MM.1S (cell line): ENCODE measurements at regions not wholly inside any gene's neighbourhood (a gene's known extent, or its start where the extent isn't known, plus 50 kb on each side); places are given as distances from the start of the nearest gene placed in this dataset.

Experiments used
- DNase-seq: peaks from one replicate; pipeline ENCODE4 v3.0.0-alpha.2; 2015
- H2AFZ ChIP-seq: fragments of 300-600 bp; sonication (generic); 2 replicates; pipeline ENCODE4 v1.6.0; 2016; ENCODE audit warnings: antibody characterized with exemption, low read length
- H3F3A ChIP-seq: fragments of 300-600 bp; sonication (generic); 2 replicates; pipeline ENCODE4 v1.6.1; 2016; ENCODE audit warnings: mild to moderate bottlenecking, antibody characterized with exemption, low read length, moderate library complexity, mixed read lengths; ENCODE audit not compliant: insufficient read depth
- H3K27ac ChIP-seq: fragments of 300-600 bp; sonication (generic); 2 replicates; pipeline ENCODE4 v1.5.1; 2016; ENCODE audit warnings: mild to moderate bottlenecking, low read length
- H3K27me3 ChIP-seq: fragments of 300-600 bp; sonication (generic); replicated peaks from 2 replicates; pipeline ENCODE4 v1.6.0; 2016; ENCODE audit warnings: low read length; ENCODE audit not compliant: insufficient read depth
- H3K36me3 ChIP-seq: fragments of 300-600 bp; sonication (generic); replicated peaks from 2 replicates; pipeline ENCODE4 v1.6.1; 2016; ENCODE audit warnings: mild to moderate bottlenecking, low read length, mixed read lengths; ENCODE audit not compliant: insufficient read depth
- H3K4me1 ChIP-seq: fragments of 300-600 bp; sonication (generic); 2 replicates; pipeline ENCODE4 v1.6.1; 2016; ENCODE audit warnings: low read length, mixed read lengths
- H3K4me2 ChIP-seq: fragments of 300-600 bp; sonication (generic); 2 replicates; pipeline ENCODE4 v1.6.0; 2016; ENCODE audit warnings: low read depth, low read length
- H3K4me3 ChIP-seq: fragments of 300-600 bp; sonication (generic); 2 replicates; pipeline ENCODE4 v1.5.1; 2016; ENCODE audit warnings: low read length, mixed read lengths
- H3K79me2 ChIP-seq: fragments of 300-600 bp; sonication (generic); 2 replicates; pipeline ENCODE4 v1.6.1; 2016; ENCODE audit warnings: mixed run types, low read length, mixed read lengths
- H3K9ac ChIP-seq: fragments of 300-600 bp; sonication (generic); 2 replicates; pipeline ENCODE4 v1.6.1; 2016; ENCODE audit warnings: low read length, mixed read lengths
- H3K9me2 ChIP-seq: fragments of 300-600 bp; sonication (generic); replicated peaks from 2 replicates; pipeline ENCODE4 v1.6.1; 2016; ENCODE audit warnings: mild to moderate bottlenecking, low read length, mixed read lengths; ENCODE audit not compliant: insufficient read depth
- H3K9me3 ChIP-seq: fragments of 300-600 bp; sonication (generic); replicated peaks from 2 replicates; pipeline ENCODE4 v1.6.1; 2016; ENCODE audit warnings: mild to moderate bottlenecking, low read length, mixed read lengths; ENCODE audit not compliant: insufficient read depth
- H4K20me1 ChIP-seq: fragments of 300-600 bp; sonication (generic); 2 replicates; pipeline ENCODE4 v1.6.1; 2016; ENCODE audit warnings: mild to moderate bottlenecking, low read length, moderate library complexity, mixed read lengths; ENCODE audit not compliant: insufficient read depth
- EZH2 ChIP-seq: fragments of 300-600 bp; sonication (generic); optimal IDR thresholded peaks from 2 replicates; pipeline ENCODE3; 2017; ENCODE audit warnings: low read depth, mild to moderate bottlenecking, antibody characterized with exemption, low read length, mixed read lengths
- EZH2phosphoT487 ChIP-seq: fragments of 300-600 bp; sonication (generic); IDR thresholded peaks from 2 replicates; pipeline ENCODE4 v1.6.1; 2018; ENCODE audit warnings: antibody characterized with exemption, low read length
- TF ChIP-seq, protein P1 (sequence below): fragments of 300-600 bp; sonication (generic); IDR thresholded peaks from 2 replicates; pipeline ENCODE4 v1.5.1; 2016; ENCODE audit warnings: antibody characterized with exemption, low read length, mixed read lengths

DNA sequence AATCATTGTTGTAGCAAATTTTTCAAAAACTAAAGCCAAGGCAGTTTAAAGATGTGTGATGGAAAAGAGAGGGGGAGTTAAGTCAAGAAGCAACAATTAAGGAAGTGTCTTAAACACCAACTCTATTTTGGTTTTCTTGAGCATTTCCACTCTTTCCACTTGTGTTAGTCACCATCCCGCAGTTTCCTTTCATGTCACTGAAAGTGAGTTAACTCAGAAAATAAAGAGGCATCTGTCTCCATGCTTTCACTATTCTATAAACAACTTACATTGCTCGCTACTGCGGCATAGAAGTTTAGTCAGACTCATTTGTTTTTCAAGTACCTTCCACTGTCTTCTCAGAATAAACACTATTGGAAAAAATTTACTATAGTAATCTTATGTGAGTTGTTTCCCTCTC, 284.9 kb upstream of the SEMA3D start:
- no peak overlapping the region for H3K9ac ChIP-seq
- no peaks in the 10 kb centered on the region for H3K79me2 ChIP-seq
- no peak overlapping the region for H3K4me3 ChIP-seq
- H3K4me1 ChIP-seq = no peaks in the 10 kb centered on the region
- no peak overlapping the region for H2AFZ ChIP-seq
- H3K27ac ChIP-seq = no peak overlapping the region
- H4K20me1 ChIP-seq = no peaks in the 10 kb centered on the region
- H3K9me2 ChIP-seq = no peaks in the 10 kb centered on the region
- H3K4me2 ChIP-seq = no peak overlapping the region
- no peak for DNase-seq
- TF ChIP-seq EZH2phosphoT487 (no peak), EZH2 (no peak)
- TF ChIP-seq, protein P1, sequence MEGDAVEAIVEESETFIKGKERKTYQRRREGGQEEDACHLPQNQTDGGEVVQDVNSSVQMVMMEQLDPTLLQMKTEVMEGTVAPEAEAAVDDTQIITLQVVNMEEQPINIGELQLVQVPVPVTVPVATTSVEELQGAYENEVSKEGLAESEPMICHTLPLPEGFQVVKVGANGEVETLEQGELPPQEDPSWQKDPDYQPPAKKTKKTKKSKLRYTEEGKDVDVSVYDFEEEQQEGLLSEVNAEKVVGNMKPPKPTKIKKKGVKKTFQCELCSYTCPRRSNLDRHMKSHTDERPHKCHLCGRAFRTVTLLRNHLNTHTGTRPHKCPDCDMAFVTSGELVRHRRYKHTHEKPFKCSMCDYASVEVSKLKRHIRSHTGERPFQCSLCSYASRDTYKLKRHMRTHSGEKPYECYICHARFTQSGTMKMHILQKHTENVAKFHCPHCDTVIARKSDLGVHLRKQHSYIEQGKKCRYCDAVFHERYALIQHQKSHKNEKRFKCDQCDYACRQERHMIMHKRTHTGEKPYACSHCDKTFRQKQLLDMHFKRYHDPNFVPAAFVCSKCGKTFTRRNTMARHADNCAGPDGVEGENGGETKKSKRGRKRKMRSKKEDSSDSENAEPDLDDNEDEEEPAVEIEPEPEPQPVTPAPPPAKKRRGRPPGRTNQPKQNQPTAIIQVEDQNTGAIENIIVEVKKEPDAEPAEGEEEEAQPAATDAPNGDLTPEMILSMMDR = no peak
- H3K9me3 ChIP-seq = no peaks in the 10 kb centered on the region
- H3K36me3 ChIP-seq = no peaks in the 10 kb centered on the region
- H3F3A ChIP-seq = no peaks in the 10 kb centered on the region
- H3K27me3 ChIP-seq = no peaks in the 10 kb centered on the region

DNA sequence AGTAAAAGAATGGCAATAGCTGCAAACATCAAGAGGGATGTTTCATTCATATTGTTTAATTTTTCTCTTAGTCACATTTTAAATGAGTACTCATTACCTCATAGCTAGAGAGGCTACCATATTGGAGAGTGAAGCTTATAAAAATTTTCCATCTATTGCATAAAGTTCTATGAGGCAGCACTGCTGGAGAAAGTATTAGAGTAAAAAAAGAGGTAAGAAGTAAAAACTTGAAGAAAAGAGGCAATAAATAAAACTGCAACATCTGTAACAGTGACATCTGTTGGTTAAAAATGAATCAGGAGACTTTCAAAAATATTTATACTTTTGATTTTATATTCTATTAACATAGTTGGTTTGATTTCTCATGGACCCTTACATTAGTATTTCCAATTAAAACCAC, 284.5 kb upstream of the SEMA3D start:
- H3K9ac ChIP-seq = no peak overlapping the region

DNA sequence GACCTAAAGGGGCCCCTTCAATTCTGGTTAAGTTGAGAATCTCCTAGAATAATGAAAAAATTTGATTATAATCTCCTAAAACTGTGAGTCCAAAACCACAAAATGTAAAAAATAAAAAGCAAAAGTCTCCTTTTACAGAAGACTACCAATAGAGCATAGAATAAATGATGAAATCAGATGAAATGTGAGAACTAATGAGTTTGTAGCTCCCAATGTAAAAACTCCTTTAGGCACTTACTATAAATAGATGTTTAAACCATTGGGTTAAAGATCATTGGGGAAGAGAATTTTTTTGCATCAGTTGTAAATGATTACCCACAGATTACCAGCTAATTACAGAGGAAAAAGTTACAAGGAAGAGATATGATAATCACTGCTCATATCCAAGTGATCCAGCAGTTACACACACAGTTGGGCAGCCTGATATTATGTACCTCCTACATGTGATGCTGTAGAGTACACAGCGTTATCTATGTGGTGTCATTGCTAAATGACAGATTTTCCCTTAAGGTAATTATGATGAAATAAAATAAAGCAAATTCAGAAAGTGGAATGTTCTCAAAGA, 282.7 kb upstream of the SEMA3D start:
- Histone ChIP-seq H3K4me2 (no peak overlapping the region), H3K9me2 (no peaks in the 10 kb centered on the region), H3K9me3 (no peaks in the 10 kb centered on the region), H3K9ac (no peak overlapping the region), H3K79me2 (no peaks in the 10 kb centered on the region), H3K4me3 (no peak overlapping the region), H3K27ac (no peak overlapping the region), H4K20me1 (no peaks in the 10 kb centered on the region), H3K36me3 (no peaks in the 10 kb centered on the region), H3F3A (no peaks in the 10 kb centered on the region), H3K27me3 (no peaks in the 10 kb centered on the region), H2AFZ (no peak overlapping the region), H3K4me1 (no peaks in the 10 kb centered on the region)
- TF ChIP-seq, protein P1 = no peak
- no peak for TF ChIP-seq EZH2phosphoT487
- no peak for TF ChIP-seq EZH2
- no peak for DNase-seq

More for the DNA sequence above, 284.5 kb upstream of the SEMA3D start:
- H4K20me1 ChIP-seq = no peaks in the 10 kb centered on the region
- no peak overlapping the region for H3K4me3 ChIP-seq
- no peaks in the 10 kb centered on the region for H3F3A ChIP-seq
- DNase-seq = no peak
- TF ChIP-seq EZH2 = no peak
- TF ChIP-seq EZH2phosphoT487 = no peak
- TF ChIP-seq, protein P1 = no peak
- no peak overlapping the region for H3K27ac ChIP-seq
- H3K27me3 ChIP-seq = no peaks in the 10 kb centered on the region
- no peak overlapping the region for H2AFZ ChIP-seq
- no peaks in the 10 kb centered on the region for H3K9me3 ChIP-seq
- H3K9me2 ChIP-seq = no peaks in the 10 kb centered on the region
- H3K4me1 ChIP-seq = no peaks in the 10 kb centered on the region
- H3K79me2 ChIP-seq = no peaks in the 10 kb centered on the region
- no peaks in the 10 kb centered on the region for H3K36me3 ChIP-seq
- H3K4me2 ChIP-seq = no peak overlapping the region
